PFSK-1 (cell line): ENCODE measurements at regions not wholly inside any gene's neighbourhood (a gene's known extent, or its start where the extent isn't known, plus 50 kb on each side); places are given as distances from the start of the nearest gene placed in this dataset.

Source experiments
- FOXP2 ChIP-seq: optimal IDR thresholded peaks from 2 replicates; pipeline ENCODE3; 2011; ENCODE audit warnings: borderline replicate concordance, control low read depth, inconsistent platforms; ENCODE audit not compliant: insufficient read depth; ENCODE audit errors: extremely low read length, extremely low read depth
- POLR2AphosphoS5 ChIP-seq: IDR thresholded peaks from 2 replicates; pipeline ENCODE4 v1.6.1; 2012; ENCODE audit warnings: low read depth, mild to moderate bottlenecking, control low read depth, low read length, moderate library complexity
- REST ChIP-seq, 2 experiments: IDR thresholded peaks; 2 replicates each; pipeline versions ENCODE4 v1.6.1 to v1.8.0; 2011 to 2012; ENCODE audit warnings: low read depth in 2 of 2, low read length in 2 of 2, control low read depth in 1 of 2, inconsistent platforms in 1 of 2, mild to moderate bottlenecking in 1 of 2, moderate library complexity in 1 of 2; ENCODE audit not compliant: insufficient read depth in 1 of 2
- SIN3A ChIP-seq: IDR thresholded peaks from 2 replicates; pipeline ENCODE4 v1.6.1; 2012; ENCODE audit warnings: mild to moderate bottlenecking, low read length, moderate library complexity, borderline replicate concordance; ENCODE audit not compliant: insufficient read depth
- TAF1 ChIP-seq: IDR thresholded peaks from 2 replicates; pipeline ENCODE4 v1.6.1; 2012; ENCODE audit warnings: low read length, control low read depth, borderline replicate concordance; ENCODE audit not compliant: insufficient read depth

- TF ChIP-seq REST (IDR thresholded peaks at IDR 0.05; ENCODE audit: insufficient read depth in 1 of 2, low read depth in 2 of 2, low read length in 2 of 2) (no peak), POLR2AphosphoS5 (no peak), FOXP2 (no peak), SIN3A (no peak), TAF1 (no peak)
These were observed 1277.2 kb upstream of the GJE1 start for GRCh38 chr6:140855520-140855919.

- TF ChIP-seq POLR2AphosphoS5 = no peak
- TF ChIP-seq REST (IDR thresholded peaks at IDR 0.05; ENCODE audit: insufficient read depth in 1 of 2, low read depth in 2 of 2, low read length in 2 of 2) = no peak
- no peak for TF ChIP-seq TAF1
- no peak for TF ChIP-seq FOXP2
- TF ChIP-seq SIN3A = no peak
These were observed 1278.4 kb upstream of the GJE1 start for GRCh38 chr6:140854318-140854717.

- no peak for TF ChIP-seq POLR2AphosphoS5
- TF ChIP-seq REST (IDR thresholded peaks at IDR 0.05; ENCODE audit: insufficient read depth in 1 of 2, low read depth in 2 of 2, low read length in 2 of 2) = no peak
- no peak for TF ChIP-seq SIN3A
- TF ChIP-seq FOXP2 = no peak
- no peak for TF ChIP-seq TAF1
These were observed 1282.3 kb upstream of the GJE1 start for GRCh38 chr6:140850438-140850837.

GRCh38 chr6:140849456-140849855 is 1283.3 kb upstream of the GJE1 start:
- no peak for TF ChIP-seq FOXP2
- TF ChIP-seq POLR2AphosphoS5 = no peak
- TF ChIP-seq REST (IDR thresholded peaks at IDR 0.05; ENCODE audit: insufficient read depth in 1 of 2, low read depth in 2 of 2, low read length in 2 of 2) = no peak
- no peak for TF ChIP-seq TAF1
- TF ChIP-seq SIN3A = no peak

GRCh38 chr6:140847262-140847645 is 1285.5 kb upstream of the GJE1 start:
- TF ChIP-seq TAF1 (no peak), POLR2AphosphoS5 (no peak), SIN3A (no peak), FOXP2 (no peak), REST (IDR thresholded peaks at IDR 0.05; ENCODE audit: insufficient read depth in 1 of 2, low read depth in 2 of 2, low read length in 2 of 2) (no peak)
